Renal pelvis (tissue), 1 donor: ENCODE measurements at regions not wholly inside any gene's neighbourhood (a gene's known extent, or its start where the extent isn't known, plus 50 kb on each side); places are given as distances from the start of the nearest gene placed in this dataset.

Source experiments
- DNase-seq: peaks from one replicate; pipeline ENCODE4 v3.0.0-alpha.2; 2013

GRCh38 chr12:63318933-63319332, 167.9 kb upstream of the AVPR1A start:
- no peak for DNase-seq

- DNase-seq: no peak
These were observed 167.3 kb upstream of the AVPR1A start for GRCh38 chr12:63318313-63318712.

GRCh38 chr12:63317880-63318279, 166.9 kb upstream of the AVPR1A start:
- no peak for DNase-seq

GRCh38 chr12:63317286-63317846, 166.4 kb upstream of the AVPR1A start:
- no peak for DNase-seq

GRCh38 chr12:63313139-63313538, 162.1 kb upstream of the AVPR1A start:
- DNase-seq: no peak

GRCh38 chr12:63308671-63309070, 157.7 kb upstream of the AVPR1A start:
- DNase-seq: peak; percentile 36

GRCh38 chr12:63307849-63308248, 156.8 kb upstream of the AVPR1A start:
- DNase-seq: no peak

- DNase-seq: peak; percentile 44
These were observed 155.2 kb upstream of the AVPR1A start for GRCh38 chr12:63305901-63306875.

GRCh38 chr12:63304887-63305316, 153.9 kb upstream of the AVPR1A start:
- DNase-seq: no peak

GRCh38 chr12:63302941-63303536, 152.0 kb upstream of the AVPR1A start:
- no peak for DNase-seq

GRCh38 chr12:63302269-63302940, 151.4 kb upstream of the AVPR1A start:
- DNase-seq: no peak

GRCh38 chr12:63301311-63301710, 150.3 kb upstream of the AVPR1A start:
- DNase-seq: no peak

GRCh38 chr12:63298386-63298930, 147.5 kb upstream of the AVPR1A start:
- DNase-seq: no peak

GRCh38 chr12:63294327-63294632, 143.3 kb upstream of the AVPR1A start:
- peak; percentile 72 for DNase-seq

- DNase-seq: no peak
These were observed 141.6 kb upstream of the AVPR1A start for GRCh38 chr12:63292471-63293221.

GRCh38 chr12:63276537-63277365, 125.8 kb upstream of the AVPR1A start:
- DNase-seq: no peak

GRCh38 chr12:63266988-63267387, 116.0 kb upstream of the AVPR1A start:
- DNase-seq: no peak

- no peak for DNase-seq
These were observed 113.6 kb upstream of the AVPR1A start for GRCh38 chr12:63264629-63265028.

GRCh38 chr12:63250486-63250885, 99.5 kb upstream of the AVPR1A start:
- DNase-seq: no peak

- DNase-seq: no peak
These were observed 87.9 kb upstream of the AVPR1A start for GRCh38 chr12:63238892-63239291.

- no peak for DNase-seq
These were observed 81.9 kb upstream of the AVPR1A start for GRCh38 chr12:63232896-63233295.
